ENCODE measurements at regions not wholly inside any gene's neighbourhood (a gene's known extent, or its start where the extent isn't known, plus 50 kb on each side); places are given as distances from the start of the nearest gene placed in this dataset.

GRCh38 chr11:80625563-80625962, 1184.7 kb upstream of the TENM4 start:
- no peak for DNase-seq

DNA sequence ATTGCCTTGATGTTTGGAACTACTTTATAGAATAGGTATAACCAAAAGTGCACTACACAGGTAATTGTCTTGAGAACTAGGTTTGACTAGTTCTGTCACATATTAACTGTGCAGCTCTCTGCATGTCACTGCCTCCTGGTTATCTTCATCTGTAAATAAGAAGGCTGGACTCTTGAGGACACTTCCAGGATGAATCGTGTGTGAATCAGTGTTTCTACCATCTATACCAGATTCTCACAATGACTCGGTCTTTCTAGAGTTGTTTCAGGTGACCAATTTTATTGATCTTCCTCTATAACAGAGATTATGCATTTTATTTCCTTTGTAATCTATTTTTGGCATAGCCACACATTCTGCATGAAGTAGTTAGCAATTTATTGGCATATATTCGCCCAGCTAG, 1181.0 kb upstream of the TENM4 start:
- DNase-seq, result no peak

- DNase-seq, result no peak
These were observed 1180.0 kb upstream of the TENM4 start for GRCh38 chr11:80620867-80621266.

DNA sequence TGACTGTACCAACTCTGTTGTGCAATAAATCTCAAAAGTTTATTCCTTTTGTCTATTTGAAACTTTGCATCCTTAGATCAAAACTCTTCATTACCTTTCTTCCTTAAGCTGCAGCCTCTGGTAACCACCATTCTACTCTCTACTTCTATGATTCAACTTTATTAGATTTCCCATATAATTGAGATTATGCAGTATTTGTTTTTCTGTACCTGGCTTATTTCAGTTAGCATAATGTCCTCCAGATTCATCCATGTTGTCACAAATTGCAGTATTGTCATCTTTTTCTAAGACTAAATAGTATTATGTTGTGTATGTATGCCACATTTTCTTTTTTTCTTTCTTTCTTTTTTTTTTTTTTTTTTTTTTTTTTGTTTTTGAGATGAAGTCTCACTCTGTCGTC, 1176.3 kb upstream of the TENM4 start:
- no peak for DNase-seq

GRCh38 chr11:80616070-80616800, 1175.4 kb upstream of the TENM4 start:
- DNase-seq, result no peak

DNA sequence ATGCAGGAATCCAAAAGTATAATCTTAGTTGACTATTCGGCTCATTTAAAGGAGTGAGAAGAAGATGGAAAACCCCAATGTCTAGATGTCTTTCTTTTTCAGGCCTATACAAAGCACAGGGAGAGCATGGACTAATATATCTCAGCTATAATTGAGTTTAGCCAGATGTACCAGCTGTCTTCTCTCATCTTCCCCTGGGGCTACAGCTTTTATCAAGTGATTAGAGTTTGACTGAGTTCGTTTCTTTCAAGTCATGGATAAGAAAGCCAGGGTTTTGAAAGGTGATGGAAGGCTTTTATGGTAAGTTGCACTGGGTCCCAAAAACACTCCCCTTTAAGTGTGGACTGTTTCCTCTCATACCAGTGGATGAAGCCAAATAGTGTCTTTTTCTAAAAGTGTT, 1172.8 kb upstream of the TENM4 start:
- no peak for DNase-seq

- DNase-seq, result no peak
These were observed 1169.7 kb upstream of the TENM4 start for GRCh38 chr11:80610516-80610915.

DNA sequence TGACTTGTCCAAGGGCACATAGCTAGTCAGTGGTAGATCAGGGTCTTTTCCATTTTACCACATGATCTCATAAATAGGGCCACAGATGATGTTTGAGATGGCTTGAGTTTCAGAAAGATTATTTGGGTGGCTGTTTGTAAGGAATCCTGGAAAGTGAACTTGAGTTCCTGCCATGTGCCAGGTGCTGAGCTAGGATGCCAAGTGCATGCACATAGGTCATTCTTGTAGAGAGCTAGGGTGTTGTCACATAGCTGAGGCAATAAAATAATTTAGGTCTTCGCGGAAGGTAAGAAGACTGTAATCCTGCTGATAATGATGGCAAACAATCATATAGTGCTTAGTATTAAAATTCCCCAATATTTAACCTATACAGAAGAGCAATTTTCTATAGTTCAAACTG, 1162.6 kb upstream of the TENM4 start:
- no peak for DNase-seq

DNA sequence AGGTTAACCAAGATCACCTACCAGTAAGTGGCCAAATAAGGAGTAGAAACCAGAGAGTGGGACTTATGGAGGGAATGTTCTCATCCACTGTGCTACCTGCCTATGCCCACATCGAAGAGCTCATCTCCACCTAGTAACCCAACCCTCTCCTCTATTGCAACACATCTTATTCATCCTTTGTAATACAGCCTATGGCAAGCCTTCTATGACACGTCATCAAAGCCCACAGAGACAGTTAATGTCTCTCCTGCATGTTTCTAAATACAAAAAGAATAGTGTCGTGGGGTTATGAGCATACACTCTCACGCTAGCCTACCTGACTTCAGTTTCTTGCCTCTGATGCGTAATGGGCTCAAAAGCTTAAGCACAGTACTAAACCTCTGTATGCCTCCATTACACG, 1158.1 kb upstream of the TENM4 start:
- DNase-seq, result no peak

DNA sequence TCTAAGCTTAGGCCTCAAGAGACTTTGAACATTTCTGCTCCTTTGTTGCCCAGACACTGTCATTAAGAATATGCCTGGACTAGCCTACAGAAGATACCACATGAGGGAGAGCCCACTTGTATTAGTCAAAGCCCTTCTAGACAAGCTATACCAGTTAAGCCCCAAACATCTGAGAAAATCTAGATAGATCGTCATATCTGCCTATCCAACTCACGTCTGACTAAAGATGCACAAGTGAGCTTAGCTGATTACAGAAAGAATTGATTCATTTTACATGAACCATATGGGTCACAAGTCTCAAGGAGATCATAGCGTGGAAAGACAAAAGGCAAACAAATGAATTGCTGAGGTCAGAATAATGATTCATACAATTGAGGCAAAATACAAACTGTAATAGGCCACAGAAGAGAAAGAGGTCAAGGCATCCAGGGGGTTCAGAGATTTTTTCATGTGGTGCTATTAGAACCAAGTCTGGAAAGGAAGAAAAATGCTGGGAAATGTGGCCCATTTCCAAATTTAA, 1155.5 kb upstream of the TENM4 start:
- DNase-seq, result no peak

- DNase-seq, result no peak
These were observed 1154.2 kb upstream of the TENM4 start for GRCh38 chr11:80595011-80595410.

GRCh38 chr11:80593648-80594374, 1153.0 kb upstream of the TENM4 start:
- DNase-seq, result no peak

GRCh38 chr11:80592546-80592945, 1151.7 kb upstream of the TENM4 start:
- no peak for DNase-seq

- no peak for DNase-seq
These were observed 1147.1 kb upstream of the TENM4 start for GRCh38 chr11:80587906-80588305.

- DNase-seq, result no peak
These were observed 1145.6 kb upstream of the TENM4 start for GRCh38 chr11:80586464-80586863.

DNA sequence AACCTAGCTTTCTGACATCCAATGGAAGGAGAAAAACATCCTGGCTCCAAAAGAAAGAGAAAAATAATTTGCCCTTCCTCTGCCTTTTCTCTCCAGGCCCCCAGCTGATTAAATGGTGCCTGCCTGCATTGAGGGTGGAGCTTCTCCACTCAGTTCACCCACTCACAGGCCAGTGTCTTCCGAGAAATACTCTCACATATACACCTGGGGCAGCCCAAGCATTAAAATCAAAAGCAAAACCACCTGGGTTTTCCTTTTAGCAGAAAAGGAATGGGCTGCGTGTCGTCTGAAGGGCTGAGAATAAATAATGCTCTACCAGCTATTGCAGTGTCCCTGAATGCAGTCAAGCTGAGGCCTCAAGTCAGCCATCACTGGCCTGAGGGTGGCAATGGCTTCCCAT, 1143.8 kb upstream of the TENM4 start:
- no peak for DNase-seq

DNA sequence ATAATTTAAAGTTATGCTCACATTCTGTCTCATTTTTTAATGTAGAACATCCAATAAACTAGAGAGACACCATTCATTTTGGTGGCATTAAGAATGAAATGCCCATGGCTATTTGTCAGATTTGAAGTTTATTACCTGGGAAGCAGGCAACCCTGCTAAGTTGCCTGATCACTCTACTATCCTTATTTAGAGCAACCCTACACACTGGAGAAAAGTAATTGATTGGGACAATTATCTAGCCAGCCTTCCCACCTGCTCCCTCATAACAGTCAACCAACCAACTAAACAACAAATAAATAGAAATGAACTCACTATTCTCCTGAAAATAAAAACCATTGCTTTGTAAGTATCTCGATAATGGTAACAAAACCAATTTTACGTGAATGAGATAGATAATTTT, 1129.0 kb upstream of the TENM4 start:
- DNase-seq, result no peak

GRCh38 chr11:80565231-80565630, 1124.4 kb upstream of the TENM4 start:
- DNase-seq, result no peak

DNA sequence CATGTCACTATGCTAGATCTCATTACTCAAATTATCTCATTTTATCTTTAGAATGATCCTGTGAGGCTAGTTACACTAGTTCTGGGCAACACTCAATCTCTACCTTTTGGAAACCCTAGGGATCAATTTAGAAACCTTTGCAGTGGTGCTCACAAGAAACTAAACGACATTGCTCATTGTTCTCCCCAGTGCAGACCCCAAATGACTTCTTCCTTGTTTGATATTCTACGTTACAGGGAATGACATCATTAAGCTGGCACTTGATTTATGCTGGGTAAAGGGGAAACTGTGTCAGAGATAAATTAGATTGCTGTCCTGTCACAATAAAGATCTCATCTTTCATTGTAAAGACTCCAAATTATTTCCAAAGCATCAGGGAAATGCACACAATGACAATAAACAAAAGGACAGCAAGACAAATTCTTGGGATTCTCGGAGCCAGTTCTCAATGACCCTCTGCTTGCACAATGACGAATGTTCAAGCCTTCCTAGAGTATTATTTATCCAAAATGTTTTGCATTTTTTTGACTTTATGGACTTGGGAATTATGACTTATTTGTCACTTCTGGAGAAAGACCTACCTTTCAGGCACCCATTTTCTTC, 1121.8 kb upstream of the TENM4 start:
- DNase-seq, result no peak

GRCh38 chr11:80559942-80560341, 1119.1 kb upstream of the TENM4 start:
- DNase-seq, result no peak

DNA sequence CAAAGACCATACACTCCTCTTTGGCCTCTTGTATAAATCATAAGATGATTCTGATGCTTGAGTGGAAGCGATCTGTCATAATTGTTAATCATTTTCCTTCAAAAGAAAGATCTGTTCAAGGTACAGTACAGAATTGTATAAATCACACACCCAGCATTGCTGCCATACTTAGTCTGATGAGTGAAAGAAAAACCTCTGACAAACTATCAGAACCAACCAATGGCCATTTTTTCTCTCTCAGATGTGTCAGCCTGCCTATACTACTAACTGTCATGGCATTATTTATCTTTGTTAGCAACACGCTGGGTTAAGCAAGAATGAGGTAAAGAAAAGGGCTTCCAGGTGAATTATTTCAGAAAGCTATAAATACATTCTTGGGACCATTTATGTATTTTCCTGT, 1112.7 kb upstream of the TENM4 start:
- DNase-seq, result no peak

- DNase-seq, result no peak
These were observed 1101.9 kb upstream of the TENM4 start for GRCh38 chr11:80542704-80543103.

GRCh38 chr11:80538040-80538439, 1097.2 kb upstream of the TENM4 start:
- DNase-seq, result no peak

- no peak for DNase-seq
These were observed 1092.6 kb upstream of the TENM4 start for GRCh38 chr11:80533463-80533862.

All from NCI-H2107 (cell line).